ENCODE measurements at regions not wholly inside any gene's neighbourhood (a gene's known extent, or its start where the extent isn't known, plus 50 kb on each side); places are given as distances from the start of the nearest gene placed in this dataset.

DNA sequence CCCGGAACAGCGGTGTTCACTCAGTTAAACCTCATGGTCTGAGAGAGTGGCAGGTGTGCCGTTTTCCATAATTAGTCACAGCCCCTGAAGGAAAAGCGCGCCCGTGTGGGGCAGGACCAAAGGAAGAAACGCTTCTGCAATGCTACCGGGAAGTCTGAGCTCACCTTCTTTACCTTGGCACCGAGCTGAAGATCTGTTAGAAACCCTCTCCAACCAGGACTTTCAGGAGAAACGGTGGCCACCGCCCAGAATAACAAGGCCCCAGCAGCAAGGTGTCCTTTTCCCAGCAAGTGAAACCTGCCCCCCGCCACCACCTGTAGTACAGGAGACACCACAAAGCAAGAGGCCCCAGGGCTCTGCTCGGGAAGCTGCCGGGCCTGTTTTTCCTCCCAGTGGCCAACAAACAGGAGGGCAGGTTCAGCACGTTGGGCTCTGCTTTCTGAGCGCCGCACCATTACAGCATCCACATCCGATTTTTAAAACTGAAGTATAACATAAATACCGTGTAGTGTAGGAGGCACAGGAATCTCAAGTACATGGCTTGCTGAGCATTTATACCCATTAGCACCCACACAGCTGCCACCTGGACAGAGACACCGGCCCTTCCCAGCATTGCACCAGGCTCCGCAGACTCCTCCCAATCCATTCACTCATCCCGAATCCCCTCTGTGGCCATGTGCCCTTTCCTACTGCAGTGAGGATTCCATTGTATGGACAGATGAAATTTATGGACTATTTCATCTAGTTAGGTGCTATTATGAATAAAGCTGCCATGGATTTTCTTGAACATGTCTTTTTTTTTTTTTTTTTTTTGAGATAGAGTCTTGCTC is 121.8 kb upstream of the RIOK3 start:
- H3K9ac ChIP-seq (ENCODE audit: low read length), result no peak overlapping the region
- no peaks in the 10 kb centered on the region for H3K36me3 ChIP-seq (ENCODE audit: control insufficient read depth, insufficient read depth, low read length)
- H3K27me3 ChIP-seq (ENCODE audit: control insufficient read depth, insufficient read depth, low read length), result no peaks in the 10 kb centered on the region
- H3K4me1 ChIP-seq (ENCODE audit: control insufficient read depth, insufficient read depth, low read length), result no peaks in the 10 kb centered on the region
- H3K27ac ChIP-seq (ENCODE audit: low read depth, low read length), result no peak overlapping the region
- H3K4me3 ChIP-seq (ENCODE audit: low read length), result no peak overlapping the region

DNA sequence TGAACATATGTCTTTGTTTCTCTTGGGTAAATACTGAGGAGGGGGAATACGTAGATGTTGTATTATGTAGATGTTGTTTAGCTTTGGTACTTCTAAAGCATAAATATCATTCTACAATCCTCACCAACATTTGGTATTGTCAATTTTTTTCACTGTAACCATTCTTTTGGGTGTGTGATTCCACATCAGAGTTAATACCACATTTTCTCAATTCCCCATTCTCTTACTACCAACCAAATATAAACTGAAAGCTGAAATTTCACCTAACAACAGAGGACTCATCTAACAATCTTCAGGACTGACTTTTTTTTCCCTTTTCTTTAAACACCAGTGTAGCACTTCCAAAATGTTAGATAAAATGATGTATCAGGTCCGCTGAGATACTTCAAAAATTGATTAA is 120.7 kb upstream of the RIOK3 start:
- H3K4me1 ChIP-seq (ENCODE audit: control insufficient read depth, insufficient read depth, low read length), result no peaks in the 10 kb centered on the region
- H3K27ac ChIP-seq (ENCODE audit: low read depth, low read length), result no peak overlapping the region
- no peaks in the 10 kb centered on the region for H3K36me3 ChIP-seq (ENCODE audit: control insufficient read depth, insufficient read depth, low read length)
- H3K4me3 ChIP-seq (ENCODE audit: low read length), result no peak overlapping the region
- no peak overlapping the region for H3K9ac ChIP-seq (ENCODE audit: low read length)
- no peaks in the 10 kb centered on the region for H3K27me3 ChIP-seq (ENCODE audit: control insufficient read depth, insufficient read depth, low read length)

DNA sequence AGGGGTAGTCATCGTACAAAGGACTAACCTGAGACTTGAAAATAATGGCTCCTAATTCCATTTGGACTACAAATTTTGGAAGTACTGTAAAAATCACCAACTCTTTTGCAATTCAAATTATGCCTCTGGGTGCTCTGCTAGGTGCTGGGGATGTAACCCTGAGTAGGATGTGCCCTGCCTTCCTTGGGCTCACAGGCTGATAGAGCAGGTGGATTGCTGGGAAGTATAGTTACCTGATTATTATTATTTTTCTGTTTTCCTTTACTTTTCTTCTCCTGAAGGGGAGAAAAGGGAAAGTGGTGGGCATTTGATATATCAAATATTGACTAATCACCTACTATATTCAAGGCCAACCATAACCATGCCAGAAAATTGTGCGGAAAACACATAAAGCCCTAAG is 119.3 kb upstream of the RIOK3 start:
- Histone ChIP-seq H3K4me3 (ENCODE audit: low read length) (no peak overlapping the region), H3K27ac (ENCODE audit: low read depth, low read length) (no peak overlapping the region), H3K36me3 (ENCODE audit: control insufficient read depth, insufficient read depth, low read length) (no peaks in the 10 kb centered on the region), H3K9ac (ENCODE audit: low read length) (no peak overlapping the region), H3K27me3 (ENCODE audit: control insufficient read depth, insufficient read depth, low read length) (no peaks in the 10 kb centered on the region), H3K4me1 (ENCODE audit: control insufficient read depth, insufficient read depth, low read length) (no peaks in the 10 kb centered on the region)

GRCh38 chr18:23334569-23334968 is 118.5 kb upstream of the RIOK3 start:
- Histone ChIP-seq H3K27me3 (ENCODE audit: control insufficient read depth, insufficient read depth, low read length) (no peaks in the 10 kb centered on the region), H3K36me3 (ENCODE audit: control insufficient read depth, insufficient read depth, low read length) (no peaks in the 10 kb centered on the region), H3K27ac (ENCODE audit: low read depth, low read length) (no peak overlapping the region), H3K4me1 (ENCODE audit: control insufficient read depth, insufficient read depth, low read length) (no peaks in the 10 kb centered on the region), H3K4me3 (ENCODE audit: low read length) (no peak overlapping the region), H3K9ac (ENCODE audit: low read length) (no peak overlapping the region)

DNA sequence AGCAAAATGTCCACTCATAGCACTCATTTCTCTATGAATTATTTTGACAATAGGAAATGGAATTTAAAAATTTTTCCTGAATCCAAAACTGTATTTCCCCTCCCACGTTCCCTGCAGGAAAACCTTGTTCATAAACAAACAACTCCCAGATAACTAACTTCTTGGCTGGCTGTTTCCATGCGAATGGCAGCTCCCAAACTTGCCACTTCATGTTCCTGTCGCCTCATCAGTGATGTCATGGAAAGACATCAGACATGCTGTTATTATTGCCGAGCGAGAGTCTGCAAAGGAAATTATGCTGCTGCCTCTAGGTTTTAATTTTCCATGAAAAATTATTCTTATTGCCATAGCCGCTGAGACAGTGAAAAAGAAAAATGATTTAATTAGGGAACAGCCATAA is 117.0 kb upstream of the RIOK3 start:
- no peak overlapping the region for H3K27ac ChIP-seq (ENCODE audit: low read depth, low read length)
- H3K4me1 ChIP-seq (ENCODE audit: control insufficient read depth, insufficient read depth, low read length), result no peaks in the 10 kb centered on the region

GRCh38 chr18:23337599-23338444 is 115.3 kb upstream of the RIOK3 start:
- Histone ChIP-seq H3K27me3 (ENCODE audit: control insufficient read depth, insufficient read depth, low read length) (no peaks in the 10 kb centered on the region), H3K36me3 (ENCODE audit: control insufficient read depth, insufficient read depth, low read length) (no peaks in the 10 kb centered on the region), H3K27ac (ENCODE audit: low read depth, low read length) (no peak overlapping the region), H3K9ac (ENCODE audit: low read length) (no peak overlapping the region), H3K4me3 (ENCODE audit: low read length) (no peak overlapping the region), H3K4me1 (ENCODE audit: control insufficient read depth, insufficient read depth, low read length) (no peaks in the 10 kb centered on the region)

More for the DNA sequence above, 117.0 kb upstream of the RIOK3 start:
- no peak overlapping the region for H3K4me3 ChIP-seq (ENCODE audit: low read length)
- no peaks in the 10 kb centered on the region for H3K36me3 ChIP-seq (ENCODE audit: control insufficient read depth, insufficient read depth, low read length)
- H3K27me3 ChIP-seq (ENCODE audit: control insufficient read depth, insufficient read depth, low read length), result no peaks in the 10 kb centered on the region
- H3K9ac ChIP-seq (ENCODE audit: low read length), result no peak overlapping the region

DNA sequence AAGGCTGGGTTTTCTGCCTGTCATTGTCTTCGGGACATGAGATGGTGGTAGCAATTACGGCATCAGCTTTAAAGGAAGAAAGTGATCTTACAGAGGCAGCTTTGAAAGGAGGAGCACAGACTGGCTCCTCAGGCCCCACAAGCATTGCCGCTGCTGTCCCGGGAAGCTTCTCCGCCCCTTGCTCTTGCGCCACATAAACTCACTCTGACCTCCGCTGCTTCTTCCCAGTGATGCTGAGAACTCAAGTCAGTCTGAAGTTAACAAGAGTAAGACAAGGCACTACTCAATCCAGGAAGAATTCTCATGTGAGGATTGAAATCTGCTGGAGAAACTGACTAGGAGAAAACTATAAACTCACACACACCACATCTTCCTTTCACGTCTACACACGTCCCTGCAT is 112.4 kb upstream of the RIOK3 start:
- no peak overlapping the region for H3K4me3 ChIP-seq (ENCODE audit: low read length)
- no peaks in the 10 kb centered on the region for H3K4me1 ChIP-seq (ENCODE audit: control insufficient read depth, insufficient read depth, low read length)
- no peaks in the 10 kb centered on the region for H3K36me3 ChIP-seq (ENCODE audit: control insufficient read depth, insufficient read depth, low read length)
- H3K27ac ChIP-seq (ENCODE audit: low read depth, low read length), result no peak overlapping the region
- H3K9ac ChIP-seq (ENCODE audit: low read length), result no peak overlapping the region
- H3K27me3 ChIP-seq (ENCODE audit: control insufficient read depth, insufficient read depth, low read length), result no peaks in the 10 kb centered on the region

DNA sequence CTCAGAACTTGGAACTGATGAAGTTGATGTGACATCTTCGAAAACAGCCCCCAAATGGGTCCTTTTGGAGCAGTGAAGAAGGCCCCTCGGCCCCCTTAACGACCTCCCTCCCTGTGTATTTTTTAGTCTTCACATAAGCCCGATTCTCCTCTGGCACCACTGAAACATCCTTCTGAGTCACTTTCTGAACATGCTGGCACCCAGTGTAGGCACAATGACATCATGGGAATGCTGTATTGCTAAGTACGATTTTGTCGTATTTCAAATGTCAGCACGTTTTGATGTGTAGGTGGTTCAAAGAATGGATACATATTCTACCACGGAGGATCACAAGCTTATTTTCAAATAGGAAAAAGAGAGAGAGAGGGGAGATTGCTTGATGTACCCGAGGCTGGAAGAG is 111.7 kb upstream of the RIOK3 start:
- Histone ChIP-seq H3K4me3 (ENCODE audit: low read length) (no peak overlapping the region), H3K27ac (ENCODE audit: low read depth, low read length) (no peak overlapping the region), H3K4me1 (ENCODE audit: control insufficient read depth, insufficient read depth, low read length) (no peaks in the 10 kb centered on the region), H3K27me3 (ENCODE audit: control insufficient read depth, insufficient read depth, low read length) (no peaks in the 10 kb centered on the region), H3K9ac (ENCODE audit: low read length) (no peak overlapping the region), H3K36me3 (ENCODE audit: control insufficient read depth, insufficient read depth, low read length) (no peaks in the 10 kb centered on the region)

DNA sequence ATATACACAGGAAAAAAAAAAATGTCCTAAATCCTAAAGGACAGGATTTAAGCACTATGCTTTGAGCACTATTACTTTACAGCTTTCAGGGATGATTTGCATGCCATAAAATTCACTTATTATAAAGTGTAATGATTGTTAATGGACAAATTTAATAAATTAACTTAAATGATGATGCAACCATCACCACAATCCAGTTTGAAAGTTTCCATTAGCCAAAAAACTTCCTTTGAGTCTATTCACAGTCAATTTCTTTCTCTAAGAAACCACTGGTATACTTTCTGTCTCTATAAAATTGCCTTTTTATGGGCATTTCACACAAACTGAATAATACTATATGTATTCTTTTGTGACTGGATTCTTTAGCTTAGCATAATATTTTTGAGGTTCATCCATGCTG is 111.1 kb upstream of the RIOK3 start:
- no peak overlapping the region for H3K27ac ChIP-seq (ENCODE audit: low read depth, low read length)
- no peak overlapping the region for H3K9ac ChIP-seq (ENCODE audit: low read length)
- no peaks in the 10 kb centered on the region for H3K36me3 ChIP-seq (ENCODE audit: control insufficient read depth, insufficient read depth, low read length)
- no peaks in the 10 kb centered on the region for H3K4me1 ChIP-seq (ENCODE audit: control insufficient read depth, insufficient read depth, low read length)
- no peaks in the 10 kb centered on the region for H3K27me3 ChIP-seq (ENCODE audit: control insufficient read depth, insufficient read depth, low read length)
- H3K4me3 ChIP-seq (ENCODE audit: low read length), result no peak overlapping the region

DNA sequence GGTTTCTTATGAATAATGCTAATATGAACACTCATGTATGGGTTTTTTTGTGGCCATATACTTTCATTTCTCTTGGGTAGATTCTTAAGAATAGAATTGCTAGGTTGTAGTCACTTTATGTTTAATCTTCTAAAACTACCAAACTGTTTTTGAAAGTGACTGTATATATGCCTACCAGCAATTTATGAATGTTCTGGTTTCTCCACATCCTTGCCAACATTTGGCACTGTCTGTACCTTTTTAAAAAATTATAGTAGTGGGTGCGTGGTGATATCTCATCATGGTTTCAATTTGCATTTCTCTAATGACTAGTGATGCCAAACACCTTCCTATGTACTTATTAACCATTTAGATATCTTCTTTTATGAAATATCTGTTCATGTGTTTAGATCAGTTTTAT is 110.6 kb upstream of the RIOK3 start:
- Histone ChIP-seq H3K9ac (ENCODE audit: low read length) (no peak overlapping the region), H3K4me3 (ENCODE audit: low read length) (no peak overlapping the region), H3K4me1 (ENCODE audit: control insufficient read depth, insufficient read depth, low read length) (no peaks in the 10 kb centered on the region), H3K27ac (ENCODE audit: low read depth, low read length) (no peak overlapping the region), H3K36me3 (ENCODE audit: control insufficient read depth, insufficient read depth, low read length) (no peaks in the 10 kb centered on the region), H3K27me3 (ENCODE audit: control insufficient read depth, insufficient read depth, low read length) (no peaks in the 10 kb centered on the region)

GRCh38 chr18:23350188-23350587 is 102.9 kb upstream of the RIOK3 start:
- Histone ChIP-seq H3K4me3 (ENCODE audit: low read length) (no peak overlapping the region), H3K9ac (ENCODE audit: low read length) (no peak overlapping the region), H3K27ac (ENCODE audit: low read depth, low read length) (no peak overlapping the region), H3K27me3 (ENCODE audit: control insufficient read depth, insufficient read depth, low read length) (no peaks in the 10 kb centered on the region), H3K36me3 (ENCODE audit: control insufficient read depth, insufficient read depth, low read length) (no peaks in the 10 kb centered on the region), H3K4me1 (ENCODE audit: control insufficient read depth, insufficient read depth, low read length) (no peaks in the 10 kb centered on the region)

GRCh38 chr18:23351521-23351920 is 101.6 kb upstream of the RIOK3 start:
- Histone ChIP-seq H3K27ac (ENCODE audit: low read depth, low read length) (no peak overlapping the region), H3K9ac (ENCODE audit: low read length) (no peak overlapping the region), H3K27me3 (ENCODE audit: control insufficient read depth, insufficient read depth, low read length) (no peaks in the 10 kb centered on the region), H3K36me3 (ENCODE audit: control insufficient read depth, insufficient read depth, low read length) (no peaks in the 10 kb centered on the region), H3K4me1 (ENCODE audit: control insufficient read depth, insufficient read depth, low read length) (peaks cover 2% of the 10 kb centered on the region), H3K4me3 (ENCODE audit: low read length) (no peak overlapping the region)
